ENCODE measurements at regions not wholly inside any gene's neighbourhood (a gene's known extent, or its start where the extent isn't known, plus 50 kb on each side); places are given as distances from the start of the nearest gene placed in this dataset.

GRCh38 chr3:21876782-21877181 lies 125.8 kb upstream of the ZNF385D start:
- no peak for DNase-seq (ENCODE audit: low read depth)
- no peaks in the 10 kb centered on the region for H3K36me3 ChIP-seq (ENCODE audit: control insufficient read depth, insufficient read depth, low read length)
- ChIA-PET CTCF (no interaction called here), POLR2A (no interaction called here)
- no peaks in the 10 kb centered on the region for H3K27me3 ChIP-seq (ENCODE audit: control insufficient read depth, insufficient read depth, low read length)
- H3K4me3 ChIP-seq (ENCODE audit: low read depth, low read length) = no peak overlapping the region
- TF ChIP-seq CTCF (IDR thresholded peaks at IDR 0.05; ENCODE audit: insufficient read depth, low read depth, low read length) = no peak

- POLR2A ChIA-PET = no interaction called here
Observed at GRCh38 chr3:21877214-21877754, 126.3 kb upstream of the ZNF385D start.

GRCh38 chr3:21879184-21879886 lies 128.3 kb upstream of the ZNF385D start:
- TF ChIP-seq CTCF (IDR thresholded peaks at IDR 0.05; ENCODE audit: insufficient read depth, low read depth, low read length) = no peak
- ChIA-PET POLR2A (no interaction called here), CTCF (no interaction called here)
- no peak for DNase-seq (ENCODE audit: low read depth)
- H3K27me3 ChIP-seq (ENCODE audit: control insufficient read depth, insufficient read depth, low read length) = no peaks in the 10 kb centered on the region
- no peaks in the 10 kb centered on the region for H3K36me3 ChIP-seq (ENCODE audit: control insufficient read depth, insufficient read depth, low read length)
- no peak overlapping the region for H3K4me3 ChIP-seq (ENCODE audit: low read depth, low read length)

More at GRCh38 chr3:21877214-21877754, 126.3 kb upstream of the ZNF385D start:
- no peaks in the 10 kb centered on the region for H3K27me3 ChIP-seq (ENCODE audit: control insufficient read depth, insufficient read depth, low read length)
- DNase-seq (ENCODE audit: low read depth) = no peak
- H3K4me3 ChIP-seq (ENCODE audit: low read depth, low read length) = no peak overlapping the region
- no peak for TF ChIP-seq CTCF (IDR thresholded peaks at IDR 0.05; ENCODE audit: insufficient read depth, low read depth, low read length)
- no peaks in the 10 kb centered on the region for H3K36me3 ChIP-seq (ENCODE audit: control insufficient read depth, insufficient read depth, low read length)
- CTCF ChIA-PET = no interaction called here

GRCh38 chr3:21888656-21889055 lies 137.6 kb upstream of the ZNF385D start:
- POLR2A ChIA-PET = no interaction called here
- TF ChIP-seq CTCF (IDR thresholded peaks at IDR 0.05; ENCODE audit: insufficient read depth, low read depth, low read length) = no peak
- H3K4me3 ChIP-seq (ENCODE audit: low read depth, low read length) = no peak overlapping the region
- no peaks in the 10 kb centered on the region; the same call in 1 of the 2 replicates for H3K27me3 ChIP-seq (ENCODE audit: control insufficient read depth, insufficient read depth, low read length)
- CTCF ChIA-PET = no interaction called here
- no peaks in the 10 kb centered on the region for H3K36me3 ChIP-seq (ENCODE audit: control insufficient read depth, insufficient read depth, low read length)
- no peak for DNase-seq (ENCODE audit: low read depth)

- H3K4me3 ChIP-seq (ENCODE audit: low read depth, low read length) = no peak overlapping the region
- no peak for TF ChIP-seq CTCF (IDR thresholded peaks at IDR 0.05; ENCODE audit: insufficient read depth, low read depth, low read length)
- ChIA-PET POLR2A (no interaction called here), CTCF (no interaction called here)
- H3K27me3 ChIP-seq (ENCODE audit: control insufficient read depth, insufficient read depth, low read length) = no peaks in the 10 kb centered on the region; the same call in 1 of the 2 replicates
- H3K36me3 ChIP-seq (ENCODE audit: control insufficient read depth, insufficient read depth, low read length) = no peaks in the 10 kb centered on the region
- no peak for DNase-seq (ENCODE audit: low read depth)
Observed at GRCh38 chr3:21889166-21889565, 138.2 kb upstream of the ZNF385D start.

Data from BJ (cell line).